DMS 273 (cell line): ENCODE measurements at regions not wholly inside any gene's neighbourhood (a gene's known extent, or its start where the extent isn't known, plus 50 kb on each side); places are given as distances from the start of the nearest gene placed in this dataset.
"Not testable (repeated sequence)": the region's sequence is repeated elsewhere in the genome, so short reads cannot be mapped to it uniquely, and the experiment has no call there.

Experiments used
- DNase-seq: peaks from one replicate; lab custom pipeline; 2025; ENCODE audit not compliant: unreplicated experiment; lab: John Stamatoyannopoulos, UW

DNA sequence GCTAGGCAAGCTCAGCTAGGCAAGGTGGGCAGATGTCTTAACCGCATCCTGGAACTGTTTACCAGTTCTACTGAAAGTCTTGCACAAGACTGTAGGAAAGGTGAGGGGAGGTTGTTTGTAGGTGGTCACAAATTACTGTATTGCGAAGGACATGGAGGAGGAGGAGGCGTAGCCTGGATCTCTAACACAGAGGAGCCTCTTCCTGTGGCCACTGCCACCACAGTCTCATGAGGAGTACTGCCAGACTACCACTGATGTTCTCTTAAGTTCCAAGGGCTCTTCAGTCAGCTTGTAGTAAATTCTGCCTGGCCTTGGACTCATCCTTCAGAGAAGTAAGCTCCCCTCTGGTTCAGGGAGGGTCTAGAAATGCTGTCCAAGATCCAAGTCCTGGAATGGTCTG is 258.6 kb downstream of the FAT4 start:
- no peak for DNase-seq

DNA sequence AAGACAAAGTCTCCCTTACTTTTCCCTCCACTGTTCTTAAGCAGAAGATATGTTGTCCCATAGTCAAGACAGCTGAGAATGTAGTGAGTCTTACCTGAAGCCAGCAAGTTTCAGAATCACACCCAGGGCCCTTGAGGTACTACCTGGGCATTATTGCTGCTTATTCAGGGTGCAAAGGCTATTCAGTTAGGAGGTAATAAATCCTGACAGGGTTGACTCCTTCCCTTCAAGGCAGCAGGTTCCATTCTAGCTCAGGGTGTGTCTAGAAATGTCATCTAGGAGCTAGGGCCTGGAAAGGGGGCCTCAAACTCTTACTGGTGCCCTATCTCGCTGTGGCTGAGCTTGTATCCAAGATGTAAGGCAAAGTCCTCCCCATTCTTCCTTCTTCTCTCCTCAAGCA is 259.0 kb downstream of the FAT4 start:
- no peak for DNase-seq

DNA sequence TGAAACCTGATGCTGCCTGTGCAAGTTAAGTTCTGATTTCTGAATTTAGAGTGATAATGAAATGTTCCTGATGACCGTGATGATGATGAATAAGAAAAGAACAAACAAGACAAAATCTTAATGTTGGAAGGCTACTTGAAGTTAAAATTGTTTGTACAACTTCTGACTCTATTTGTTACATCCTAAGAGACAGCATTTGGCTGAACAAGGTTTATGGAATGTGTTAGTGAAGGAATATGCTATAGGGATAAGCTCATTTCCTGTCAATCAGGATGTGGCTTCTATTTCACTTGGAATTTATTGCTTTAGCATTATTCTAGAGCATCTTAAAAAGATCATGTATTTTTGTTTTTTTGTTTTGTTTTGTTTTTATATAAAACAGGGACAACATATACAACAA is 267.5 kb downstream of the FAT4 start:
- DNase-seq: no peak

DNA sequence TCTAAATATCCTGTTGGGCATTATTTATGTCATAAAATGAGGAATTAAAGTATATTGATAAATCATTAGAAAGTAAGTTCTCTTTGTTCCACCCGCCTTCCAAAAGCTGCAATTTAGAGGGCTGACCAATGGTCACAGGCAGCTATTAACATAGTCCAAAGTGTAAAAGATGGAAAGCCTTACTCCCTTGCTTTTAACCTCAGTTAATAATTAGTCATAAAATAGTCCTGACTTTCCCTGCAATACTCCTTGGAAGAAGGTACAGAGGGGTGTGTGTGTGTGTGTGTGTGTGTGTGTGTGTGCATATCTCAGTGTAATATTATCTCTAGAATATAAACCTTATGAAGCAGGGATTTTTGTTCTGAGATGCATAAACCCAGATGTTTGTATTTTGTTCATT is 275.4 kb downstream of the FAT4 start:
- no peak for DNase-seq

DNA sequence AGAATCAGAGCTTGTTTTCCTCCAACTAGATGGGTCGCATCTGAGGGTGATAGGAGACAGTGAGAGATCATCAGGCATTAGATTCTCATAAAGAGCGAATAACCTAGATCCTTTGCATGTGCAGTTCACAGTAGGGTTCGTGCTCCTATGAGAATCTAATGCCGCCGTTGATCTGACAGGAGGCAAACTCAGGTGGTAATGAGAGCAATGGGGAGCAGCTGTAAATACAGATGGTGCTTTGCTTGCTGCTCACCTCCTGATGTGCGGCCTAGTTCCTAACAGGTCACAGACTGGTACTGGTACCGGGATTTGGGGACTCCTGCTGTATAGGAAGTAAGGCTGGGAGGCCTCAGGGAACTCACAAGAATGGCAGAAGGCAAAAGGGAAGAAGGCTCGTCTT is 276.5 kb downstream of the FAT4 start:
- DNase-seq: no peak

DNA sequence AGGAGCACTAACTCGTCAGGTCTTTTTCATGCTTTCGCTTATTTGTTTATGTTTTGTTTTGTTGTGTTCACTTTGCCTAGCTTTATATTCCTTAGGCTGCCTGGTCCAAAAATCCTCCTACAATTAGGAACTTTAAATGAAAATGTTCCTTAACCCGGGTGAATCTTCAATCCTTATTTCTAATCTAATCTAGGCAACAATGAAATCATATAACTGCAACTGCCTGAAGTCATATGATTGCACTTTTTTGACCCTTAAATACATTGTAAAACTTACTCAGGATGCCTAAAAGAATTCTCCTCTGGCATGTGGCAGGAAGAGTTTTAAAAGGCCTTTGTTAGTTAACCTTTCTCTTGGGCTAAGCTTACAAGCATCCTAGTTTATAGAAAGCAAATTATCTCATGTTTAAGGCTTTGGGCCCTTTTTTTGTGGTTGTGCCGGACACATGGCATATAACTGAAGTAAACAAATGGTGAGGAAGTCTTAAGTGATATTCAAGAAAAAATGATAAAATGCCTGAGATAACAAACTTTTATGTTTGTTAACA is 279.4 kb downstream of the FAT4 start:
- DNase-seq: no peak

DNA sequence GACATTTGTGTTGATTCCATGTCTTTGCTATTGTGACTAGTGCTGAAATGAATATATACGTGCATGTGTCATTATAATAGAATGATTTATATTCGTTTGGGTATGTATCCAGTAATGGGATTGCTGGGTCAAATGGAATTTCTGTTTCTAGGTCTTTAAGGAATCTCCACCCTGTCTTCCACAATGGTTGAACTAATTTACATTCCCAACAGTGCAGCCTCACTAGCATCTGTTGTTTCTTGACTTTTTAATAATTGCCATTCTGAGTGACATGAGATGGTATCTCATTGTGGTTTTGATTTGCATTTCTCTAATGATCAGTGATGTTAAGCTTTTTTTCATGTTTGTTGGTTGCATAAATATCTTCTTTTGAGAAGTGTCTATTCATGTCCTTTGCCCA is 291.2 kb downstream of the FAT4 start:
- DNase-seq: peak; percentile 0

DNA sequence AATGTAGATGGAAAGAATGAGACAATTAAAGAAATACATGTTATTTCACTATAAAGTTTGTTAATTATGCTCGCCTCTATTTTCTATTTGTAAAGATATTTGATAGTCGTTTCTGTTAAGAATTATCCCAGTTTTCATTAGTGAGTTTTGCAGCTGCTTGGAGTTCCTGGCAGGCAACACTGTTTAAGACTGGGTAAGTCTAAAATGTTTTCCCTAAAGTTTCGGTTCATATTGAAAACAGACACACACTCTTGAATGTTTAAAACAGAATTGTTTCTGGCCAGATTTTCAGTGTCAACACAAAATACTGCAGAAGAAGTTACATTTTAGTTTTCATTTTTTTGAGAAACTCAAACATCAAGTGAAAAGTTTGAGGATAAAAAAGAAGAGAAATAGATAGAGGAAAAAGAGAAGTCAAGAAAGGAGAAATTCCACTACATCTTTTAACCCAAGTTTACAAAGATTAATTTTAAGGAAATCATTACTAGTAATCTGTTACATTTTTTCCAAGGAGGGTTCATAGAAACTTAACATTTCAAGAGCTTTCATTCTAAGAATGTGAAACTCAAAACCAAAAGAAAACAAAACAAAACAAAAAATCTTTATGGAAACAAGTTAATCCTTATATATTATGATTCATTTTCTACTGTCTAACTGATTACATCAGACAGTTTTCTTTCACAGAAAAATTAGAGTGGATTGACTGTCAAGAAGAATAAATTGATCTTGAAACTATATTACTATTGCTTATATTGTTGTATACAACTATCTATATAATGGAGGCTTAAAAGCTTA is 305.5 kb downstream of the FAT4 start:
- DNase-seq: no peak

DNA sequence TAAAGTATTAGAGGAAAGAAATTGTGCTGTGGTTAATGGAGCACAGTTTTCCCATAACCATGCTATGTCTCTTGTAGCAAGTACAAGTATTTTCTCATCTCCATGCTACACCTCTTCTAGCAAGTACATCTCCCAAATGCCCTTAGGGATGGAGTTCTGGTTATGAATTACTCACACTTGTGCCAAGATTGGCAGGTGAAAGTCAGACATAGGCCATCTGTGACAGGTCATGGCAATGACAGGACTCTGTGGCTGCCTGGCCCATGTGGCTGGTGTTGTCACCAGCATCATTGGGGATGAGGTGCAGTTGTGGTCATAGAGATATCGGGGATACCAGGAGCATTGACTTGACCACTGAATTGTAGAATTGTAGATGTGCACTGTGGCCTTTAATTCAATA is 310.2 kb downstream of the FAT4 start:
- no peak for DNase-seq

DNA sequence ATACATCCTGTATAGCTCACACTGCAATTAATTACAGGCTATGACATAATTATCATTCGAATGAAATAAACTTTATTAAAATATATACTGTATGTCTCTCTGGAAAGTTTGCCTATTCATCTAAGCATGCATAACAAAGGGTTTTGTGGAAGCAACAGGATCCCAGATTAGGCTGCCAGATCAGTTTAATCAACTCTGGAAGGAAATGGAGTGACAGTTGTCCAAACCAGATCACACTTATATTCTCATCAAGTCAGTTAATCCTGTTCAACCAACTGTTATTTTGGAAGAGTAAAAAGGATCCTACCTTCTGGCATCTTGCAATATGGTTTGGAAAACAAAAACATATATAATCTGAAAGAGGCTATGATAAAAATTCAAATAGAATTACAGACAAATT is 312.2 kb downstream of the FAT4 start:
- DNase-seq: no peak

DNA sequence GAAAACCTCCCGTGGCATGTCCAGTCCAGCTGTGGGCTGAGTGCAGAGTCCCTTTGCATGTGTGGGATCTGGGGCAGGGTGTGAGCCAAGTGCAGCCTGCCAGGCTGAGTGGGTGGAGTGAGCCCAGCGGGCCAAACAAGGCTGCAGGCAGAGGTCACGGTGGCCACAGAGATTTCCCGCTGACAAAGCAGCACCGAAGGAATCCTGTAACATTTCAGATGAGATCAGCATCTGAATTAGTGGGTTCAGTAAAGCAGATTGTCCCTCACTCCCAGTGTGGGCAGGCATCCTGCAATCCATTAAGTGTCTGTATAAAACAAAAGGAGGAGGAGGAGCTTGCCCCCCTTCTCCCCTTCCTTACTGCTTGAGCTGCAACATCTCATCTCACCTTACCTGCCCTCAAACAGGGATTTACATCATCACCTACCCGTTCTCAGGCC is 324.4 kb downstream of the FAT4 start:
- no peak for DNase-seq

DNA sequence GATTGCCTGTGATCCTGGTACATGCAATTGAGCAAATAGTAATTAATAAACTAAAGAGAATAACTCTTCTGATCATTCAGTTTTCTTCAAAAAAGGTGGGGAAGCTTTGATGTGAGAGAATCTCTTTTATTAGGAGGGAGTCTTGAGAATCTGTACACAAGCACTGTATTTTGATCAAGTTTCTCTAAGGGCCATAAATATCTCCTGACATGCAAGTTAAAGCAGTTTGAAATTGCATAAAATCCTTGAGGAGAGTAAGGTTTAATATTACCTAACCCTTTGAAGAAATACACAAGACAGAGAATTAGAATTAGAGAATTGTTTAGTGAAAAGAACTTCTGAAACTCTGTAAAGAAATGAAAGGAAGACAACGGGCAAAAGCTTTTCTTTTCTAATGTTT is 326.9 kb downstream of the FAT4 start:
- no peak for DNase-seq

DNA sequence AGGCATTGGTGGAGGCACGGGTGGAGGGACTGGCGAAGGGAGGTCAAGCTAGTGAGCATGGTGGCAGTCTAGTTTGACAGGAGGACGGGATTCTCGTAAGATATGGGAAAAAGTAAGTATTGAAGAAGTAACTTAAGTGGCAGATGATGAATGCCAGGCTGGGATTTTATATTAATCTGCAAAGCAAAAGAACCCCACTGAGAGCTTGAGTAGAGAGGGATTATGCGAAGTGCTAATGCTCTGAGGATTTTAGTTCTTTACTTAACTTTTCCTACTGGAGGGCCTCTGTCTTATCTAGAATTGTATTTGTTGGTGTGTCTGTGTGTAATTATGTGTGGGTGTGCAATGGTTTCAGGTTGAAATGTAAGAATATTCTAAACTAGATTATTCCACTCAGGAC is 327.9 kb downstream of the FAT4 start:
- DNase-seq: no peak

DNA sequence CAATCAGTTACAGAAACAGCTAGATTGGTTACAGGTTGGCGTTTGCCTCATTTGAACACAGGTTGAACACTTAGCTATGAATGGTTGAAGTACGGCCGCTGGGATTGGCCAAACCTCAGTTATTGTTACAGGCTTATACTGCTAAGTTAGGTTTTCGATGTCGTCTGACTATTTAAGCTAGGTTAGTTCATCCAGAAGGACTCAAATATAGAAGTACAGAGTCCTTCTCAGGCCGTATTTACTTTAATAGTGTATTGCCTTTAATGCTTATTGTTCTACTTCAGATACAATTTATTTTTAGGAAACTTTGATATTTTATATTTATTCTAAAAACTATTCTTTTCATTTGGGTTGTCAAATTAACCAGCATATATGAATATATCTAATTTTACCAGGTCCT is 334.7 kb downstream of the FAT4 start:
- no peak for DNase-seq

DNA sequence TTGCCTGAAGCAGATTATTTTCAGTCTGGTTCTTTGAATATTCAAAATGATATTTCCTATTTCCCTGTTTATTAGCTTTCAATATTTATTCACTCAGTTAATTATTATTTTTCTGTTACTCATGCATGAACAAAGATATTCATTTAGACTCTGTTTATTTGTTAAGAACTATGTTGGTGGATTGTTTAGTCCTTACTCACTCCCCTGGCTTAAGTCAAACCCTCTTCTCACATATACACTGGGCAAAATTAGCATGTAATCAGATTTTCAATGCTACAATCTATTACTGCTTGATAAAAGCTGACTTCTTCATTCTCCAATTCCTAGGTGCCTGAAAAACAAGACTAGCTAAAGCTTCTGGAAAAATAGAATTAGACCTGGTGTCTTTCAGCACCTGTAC is 335.8 kb downstream of the FAT4 start:
- no peak for DNase-seq

DNA sequence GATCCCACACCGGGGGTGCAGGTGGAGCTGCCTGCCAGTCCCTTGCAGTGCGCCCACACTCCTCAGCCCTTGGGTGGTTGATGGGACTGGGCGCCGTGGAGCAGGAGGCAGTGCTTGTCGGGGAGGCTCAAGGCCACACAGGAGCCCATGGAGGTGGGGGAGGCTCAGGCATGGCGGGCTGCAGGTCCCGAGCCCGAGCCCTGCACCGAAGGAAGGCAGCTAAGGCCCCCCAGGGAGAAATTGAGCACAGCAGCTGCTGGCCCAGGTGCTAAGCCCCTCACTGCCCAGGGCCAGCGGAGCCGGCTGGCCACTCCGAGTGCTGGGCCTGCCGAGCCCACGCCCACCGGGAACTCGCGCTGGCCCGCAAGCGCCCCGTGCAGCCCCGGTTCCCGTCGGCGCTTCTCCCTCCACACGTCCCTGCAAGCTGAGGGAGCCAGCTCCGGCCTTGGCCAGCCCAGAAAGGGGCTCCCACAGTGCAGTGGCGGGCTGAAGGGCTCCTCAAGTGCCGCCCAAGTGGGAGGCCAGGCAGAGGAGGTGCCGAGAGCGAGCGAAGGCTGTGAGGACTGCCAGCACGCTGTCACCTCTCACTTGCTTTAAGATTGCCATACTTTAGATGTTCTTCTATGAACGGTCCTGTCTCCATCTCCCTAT is 337.1 kb downstream of the FAT4 start:
- not testable (repeated sequence) for DNase-seq

DNA sequence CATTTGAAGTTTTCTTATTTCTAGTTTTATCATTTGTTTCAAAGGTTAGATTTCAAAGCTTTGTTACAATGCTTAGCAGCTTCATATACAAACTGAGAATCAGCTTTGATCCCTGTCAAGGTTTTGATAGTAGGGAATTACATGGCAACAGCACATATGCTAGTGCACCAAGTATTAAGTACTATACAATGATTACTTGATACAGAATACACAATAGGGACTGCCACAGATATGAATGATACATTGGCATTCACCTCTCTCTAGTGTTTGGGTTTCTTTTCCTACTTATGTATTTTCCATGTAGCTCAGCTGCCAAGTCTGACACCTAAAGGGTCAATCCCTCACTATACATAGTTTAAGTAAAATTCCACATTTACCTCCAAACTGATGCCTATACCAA is 344.0 kb downstream of the FAT4 start:
- no peak for DNase-seq

DNA sequence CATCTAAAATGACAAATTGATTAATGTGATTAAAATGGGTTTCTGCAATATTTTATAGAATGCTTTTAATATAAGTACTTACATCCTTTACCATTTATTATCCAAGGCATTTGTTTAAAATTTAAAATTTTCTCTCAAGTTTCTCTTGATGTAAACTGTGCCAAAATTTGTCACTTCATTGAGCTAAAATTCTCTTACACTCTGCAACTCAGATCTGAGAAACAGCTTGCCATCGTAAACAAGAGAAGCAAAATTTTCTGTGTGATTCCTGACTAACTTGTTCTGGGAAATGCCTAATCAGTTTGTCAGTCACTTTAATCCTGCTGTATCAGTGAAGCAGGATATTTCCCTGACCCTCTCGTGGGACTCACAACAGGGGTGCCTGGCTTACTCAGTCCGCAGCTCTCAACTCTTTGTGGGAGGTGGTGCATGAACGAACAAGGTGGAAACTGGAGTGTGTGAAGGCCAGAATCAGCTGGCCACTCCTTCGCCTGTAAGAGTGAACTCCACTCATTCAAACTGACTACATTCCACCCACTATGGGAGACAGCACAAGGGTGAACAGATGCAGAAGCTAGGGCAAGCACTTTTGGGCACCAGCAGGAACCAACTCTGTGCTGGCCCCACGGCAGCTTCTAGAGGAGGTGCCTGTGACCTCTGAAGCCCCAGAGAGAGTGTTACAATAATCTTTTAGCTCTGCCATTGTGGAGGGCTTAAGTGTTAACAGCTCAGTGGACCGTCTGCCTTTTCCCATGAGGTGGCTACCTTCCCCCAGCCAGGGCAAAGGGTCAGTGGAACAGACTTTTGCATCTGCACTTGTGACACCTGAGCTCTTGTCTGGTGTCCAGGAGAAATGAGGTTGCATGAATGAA is 349.4 kb downstream of the FAT4 start:
- DNase-seq: no peak

DNA sequence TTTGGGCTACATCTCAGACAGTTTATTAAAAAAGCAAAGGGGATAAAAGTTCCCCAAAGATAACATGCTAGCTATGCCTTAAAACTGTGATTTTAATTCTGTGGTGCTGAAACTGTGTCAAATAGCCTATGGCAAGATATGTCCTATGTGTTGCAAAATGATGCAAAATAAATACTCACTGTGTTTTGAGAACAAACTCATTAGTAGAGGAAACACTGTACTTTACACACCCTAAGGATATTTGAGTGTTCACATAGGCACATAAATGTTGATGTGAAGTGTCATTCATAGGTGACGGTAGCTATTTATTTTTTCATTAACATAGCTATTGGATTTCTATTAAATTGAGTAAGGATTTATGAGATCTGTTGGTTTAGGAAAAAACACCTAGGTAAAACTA is 351.9 kb downstream of the FAT4 start:
- DNase-seq: no peak

DNA sequence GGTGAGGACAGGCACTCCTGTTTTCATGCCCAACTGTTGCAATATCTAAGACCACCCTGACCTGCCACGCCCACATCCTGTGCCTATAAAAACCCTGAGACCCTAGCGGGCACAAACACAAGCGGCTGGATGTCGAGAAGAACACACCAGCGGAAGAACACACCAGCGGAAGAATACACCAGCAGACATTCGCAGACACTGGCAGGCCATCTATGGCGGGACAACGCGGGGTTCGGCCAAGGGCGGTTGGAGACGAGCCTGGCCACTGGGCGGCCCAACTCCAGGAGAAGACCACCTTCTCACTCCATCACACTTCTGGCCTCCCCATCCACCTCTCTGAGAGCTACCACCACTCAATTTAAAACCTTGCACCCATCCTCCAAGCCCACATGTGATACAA is 361.4 kb downstream of the FAT4 start:
- DNase-seq: no peak

DNA sequence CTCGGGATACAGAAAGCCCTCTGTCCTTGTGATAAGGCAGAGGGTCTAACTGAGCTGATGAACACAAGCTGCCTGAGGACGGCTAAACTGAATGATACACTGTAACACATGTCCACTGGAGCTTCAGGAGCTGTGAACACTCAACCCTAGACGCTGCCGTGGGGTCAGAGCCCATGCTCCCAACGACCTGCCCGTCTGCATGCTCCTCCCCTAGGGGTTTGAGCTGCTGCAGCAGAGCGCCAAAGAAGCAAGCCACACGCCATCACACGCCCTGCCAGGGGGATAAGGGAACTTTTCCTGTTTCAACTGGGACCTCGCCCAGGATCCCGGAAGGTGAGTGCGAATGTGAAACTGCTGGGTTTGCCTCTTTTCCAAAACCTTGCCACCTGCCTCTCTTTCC is 361.8 kb downstream of the FAT4 start:
- DNase-seq: no peak
